ENCODE measurements at regions not wholly inside any gene's neighbourhood (a gene's known extent, or its start where the extent isn't known, plus 50 kb on each side); places are given as distances from the start of the nearest gene placed in this dataset.
"Not testable (repeated sequence)": the region's sequence is repeated elsewhere in the genome, so short reads cannot be mapped to it uniquely, and the experiment has no call there.

GRCh38 chr14:105678996-105679958 is 152.9 kb downstream of the TMEM121 start:
- DNase-seq (ENCODE audit: low read depth in 2 of 2), result not testable (repeated sequence)

DNA sequence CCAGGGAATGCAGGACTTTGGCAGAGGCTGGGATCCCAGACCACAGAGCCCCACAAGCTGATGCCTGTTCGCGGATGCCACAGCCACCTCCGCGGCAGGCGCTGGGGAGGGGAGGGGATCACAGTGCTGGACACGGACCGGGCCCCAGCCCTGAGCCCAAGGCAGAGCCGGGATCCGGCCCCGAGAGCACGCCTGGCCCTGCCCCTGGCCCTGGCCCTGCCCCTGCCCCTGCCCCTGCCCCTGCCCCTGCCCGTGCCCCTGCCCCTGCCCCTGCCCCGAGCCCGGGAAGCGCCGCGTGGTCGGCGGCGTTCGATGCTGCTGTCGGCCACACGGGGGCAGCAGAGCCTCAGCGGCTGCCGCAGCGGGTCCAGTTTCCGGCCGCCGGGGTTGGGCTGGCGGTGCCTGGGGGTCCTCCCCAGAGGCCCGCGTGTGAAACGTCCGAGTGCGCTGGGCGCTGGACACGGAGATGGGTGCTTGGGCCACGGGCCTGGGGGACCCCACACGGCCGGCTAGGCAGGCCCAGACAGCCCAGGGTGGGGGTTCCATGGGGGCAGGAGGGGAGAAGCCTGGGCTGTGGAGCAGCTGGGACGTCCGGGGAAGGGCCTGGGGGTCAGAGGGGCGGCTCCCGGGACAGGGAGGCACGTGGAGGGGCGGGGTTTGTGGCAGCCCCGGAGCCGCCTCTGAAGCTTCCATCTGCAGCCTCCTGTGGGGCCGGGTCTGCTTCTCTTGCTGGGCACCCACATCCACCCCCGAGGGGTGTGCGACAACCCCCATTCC is 153.8 kb downstream of the TMEM121 start:
- not testable (repeated sequence) for DNase-seq (ENCODE audit: low read depth in 2 of 2)

DNA sequence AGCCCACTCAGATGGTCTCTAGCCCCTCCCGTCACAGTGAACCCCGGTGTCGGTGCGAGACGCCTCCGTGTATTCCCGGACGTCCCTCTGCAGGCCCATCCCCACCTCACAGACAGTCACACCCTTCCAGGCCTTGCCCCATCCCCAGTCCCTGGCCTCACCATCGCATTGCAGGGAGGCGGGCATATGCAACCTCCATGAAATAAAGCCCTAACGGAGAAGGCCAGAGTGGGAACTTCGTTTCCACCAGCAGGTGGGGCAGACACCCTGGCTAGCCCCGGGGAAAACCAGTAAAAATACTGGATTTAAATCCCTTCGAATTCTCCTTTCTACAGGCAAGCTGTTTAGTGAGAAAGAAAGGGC is 154.3 kb downstream of the TMEM121 start:
- not testable (repeated sequence) for DNase-seq (ENCODE audit: low read depth in 2 of 2)

- not testable (repeated sequence) for DNase-seq (ENCODE audit: low read depth in 2 of 2)
Observed at GRCh38 chr14:105681606-105682185, 155.3 kb downstream of the TMEM121 start.

DNA sequence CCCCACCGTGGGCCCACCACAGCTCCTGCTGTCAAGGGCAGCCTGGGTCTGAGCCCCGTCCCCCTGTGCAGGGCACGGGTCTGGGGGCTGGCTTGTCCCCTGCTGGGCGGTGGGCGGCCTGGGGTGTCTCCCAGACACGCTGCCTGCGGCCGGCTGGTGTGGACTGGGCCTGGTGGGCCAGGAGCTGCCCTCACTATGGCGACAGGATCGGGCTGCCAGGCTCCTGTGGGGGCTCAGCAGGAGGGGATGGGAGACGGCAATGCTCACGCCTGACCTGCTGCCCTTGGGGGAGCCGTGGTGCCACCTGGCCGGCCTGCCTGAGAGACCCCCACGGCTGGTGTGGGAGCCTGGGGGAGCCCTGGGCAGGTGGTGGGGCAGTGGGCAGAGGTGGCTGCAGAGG is 156.1 kb downstream of the TMEM121 start:
- not testable (repeated sequence) for DNase-seq (ENCODE audit: low read depth in 2 of 2)

GRCh38 chr14:105682956-105683570 is 156.7 kb downstream of the TMEM121 start:
- no peak for DNase-seq (ENCODE audit: low read depth in 2 of 2)

DNA sequence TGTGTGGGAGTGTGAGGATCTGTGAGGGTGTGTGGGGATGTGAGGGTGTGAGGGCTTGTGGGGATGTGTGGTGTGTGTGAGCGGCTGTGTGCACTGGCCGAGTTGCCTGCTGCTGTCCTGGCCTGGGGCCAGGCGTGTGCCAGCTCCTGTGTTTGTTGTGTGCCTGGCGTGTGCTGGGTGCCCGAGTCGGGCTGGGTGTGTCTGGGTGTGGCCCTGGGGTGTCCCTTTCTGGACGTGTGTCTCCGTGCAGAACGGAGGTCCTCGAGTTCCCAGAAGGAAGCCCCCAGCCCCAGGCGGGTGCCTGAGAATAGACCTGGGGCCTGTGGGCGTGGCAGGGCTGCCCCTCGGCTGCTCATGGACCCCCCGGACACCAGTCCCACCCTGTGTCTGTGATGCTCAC is 157.7 kb downstream of the TMEM121 start:
- DNase-seq (ENCODE audit: low read depth in 2 of 2), result not testable (repeated sequence)

- not testable (repeated sequence) for DNase-seq (ENCODE audit: low read depth in 2 of 2)
Observed at GRCh38 chr14:105684597-105684996, 158.2 kb downstream of the TMEM121 start.

DNA sequence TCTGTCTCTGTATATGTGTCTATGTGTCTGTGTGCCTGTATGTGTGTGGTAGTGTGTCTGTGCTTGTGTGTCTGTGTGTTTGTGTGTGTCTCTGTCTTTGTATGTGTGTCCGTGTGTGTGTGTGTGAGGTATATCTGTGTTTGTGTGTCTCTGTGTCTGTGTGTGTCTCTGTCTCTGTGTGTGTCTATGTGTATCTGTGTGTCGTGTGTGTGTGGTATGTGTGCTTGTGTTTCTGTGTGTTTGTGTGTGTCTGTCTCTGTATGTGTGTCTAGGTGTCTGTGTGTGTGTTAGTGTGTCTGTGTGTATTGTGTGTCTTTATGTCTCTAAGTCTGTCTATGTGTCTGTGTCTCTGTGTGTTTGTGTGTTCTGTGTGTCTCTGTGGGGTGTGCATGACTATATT is 158.6 kb downstream of the TMEM121 start:
- DNase-seq (ENCODE audit: low read depth in 2 of 2), result no peak

DNA sequence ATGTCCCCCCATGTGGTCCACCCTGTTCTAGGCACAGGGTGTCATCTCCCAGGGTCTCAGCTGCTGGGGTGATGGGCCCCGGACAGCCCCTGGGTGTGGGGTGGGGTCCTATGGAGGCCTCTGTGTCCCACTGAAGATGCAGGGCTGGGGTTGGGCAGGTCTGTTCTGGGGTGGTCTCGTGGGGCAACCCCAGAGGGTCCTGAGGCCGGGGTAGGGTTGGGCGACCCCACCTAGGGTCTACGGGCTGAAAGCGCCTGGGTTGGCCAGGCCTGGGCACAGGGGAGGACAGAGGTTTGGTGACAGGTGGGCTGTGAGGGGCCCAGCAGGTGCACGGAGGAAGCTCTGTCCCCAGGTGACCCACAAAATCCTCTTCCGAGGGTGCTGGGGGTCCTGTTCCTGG is 159.2 kb downstream of the TMEM121 start:
- not testable (repeated sequence) for DNase-seq (ENCODE audit: low read depth in 2 of 2)

- DNase-seq (ENCODE audit: low read depth in 2 of 2), result not testable (repeated sequence)
Observed at GRCh38 chr14:105686050-105686449, 159.7 kb downstream of the TMEM121 start.

- DNase-seq (ENCODE audit: low read depth in 2 of 2), result not testable (repeated sequence)
Observed at GRCh38 chr14:105686462-105687170, 160.2 kb downstream of the TMEM121 start.

DNA sequence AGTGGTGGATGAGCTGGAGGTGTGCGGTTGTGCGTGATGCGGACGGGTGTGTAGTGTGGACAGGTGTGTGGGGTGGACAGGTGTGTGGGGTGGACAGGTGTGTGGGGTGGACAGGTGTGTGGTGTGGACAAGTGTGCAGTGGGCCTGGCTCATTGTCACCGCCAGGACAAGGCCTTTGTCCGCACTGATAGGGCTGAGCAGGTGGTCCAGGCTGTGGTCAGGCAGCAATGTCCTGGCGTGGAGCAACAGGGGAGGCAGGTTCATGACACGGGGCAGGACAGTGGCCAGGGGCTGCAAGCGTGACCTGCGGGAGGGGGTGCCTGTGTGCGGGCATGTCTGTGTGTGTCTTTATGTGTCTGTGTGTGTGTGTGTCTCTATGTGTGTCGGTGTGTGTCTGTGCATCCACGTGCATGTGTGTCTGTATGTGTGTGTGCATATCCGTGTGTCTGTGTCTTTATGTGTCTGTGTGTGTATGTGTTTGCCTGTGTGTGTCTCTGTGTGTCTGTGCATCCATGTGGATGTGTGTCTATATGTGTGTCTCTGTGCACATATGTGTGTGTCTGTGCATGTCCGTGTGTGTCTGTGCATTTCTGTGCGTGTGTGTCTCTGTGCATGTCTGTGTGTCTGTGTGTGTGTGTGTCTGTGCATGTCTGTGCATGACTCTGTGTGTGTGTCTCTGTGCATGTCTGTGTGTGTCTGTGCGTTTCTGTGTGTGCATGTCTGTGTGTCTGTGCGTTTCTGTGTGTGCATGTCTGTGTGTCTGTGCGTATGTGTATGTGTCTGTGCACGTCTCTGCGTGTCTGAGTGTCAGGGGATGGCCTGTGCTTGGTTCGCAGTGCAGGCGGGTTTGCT is 161.0 kb downstream of the TMEM121 start:
- not testable (repeated sequence) for DNase-seq (ENCODE audit: low read depth in 2 of 2)

DNA sequence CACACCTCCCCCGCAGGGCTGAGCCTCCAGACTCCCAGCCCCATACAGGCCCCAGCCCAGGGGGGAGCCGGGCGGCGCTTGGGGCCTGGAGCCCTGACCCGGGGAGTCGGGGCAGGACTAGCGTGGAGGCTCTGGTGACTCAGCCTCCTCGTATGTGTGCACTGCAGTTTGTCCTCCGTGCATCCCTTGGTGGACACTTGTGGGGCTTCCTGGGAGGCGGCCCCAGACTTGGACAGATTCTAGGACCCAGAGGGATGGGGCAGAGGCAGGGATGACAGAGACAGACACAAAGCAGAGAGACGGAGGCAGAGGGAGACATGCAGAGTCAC is 161.6 kb downstream of the TMEM121 start:
- DNase-seq (ENCODE audit: low read depth in 2 of 2), result not testable (repeated sequence)

- DNase-seq (ENCODE audit: low read depth in 2 of 2), result not testable (repeated sequence)
Observed at GRCh38 chr14:105688664-105689221, 162.4 kb downstream of the TMEM121 start.

DNA sequence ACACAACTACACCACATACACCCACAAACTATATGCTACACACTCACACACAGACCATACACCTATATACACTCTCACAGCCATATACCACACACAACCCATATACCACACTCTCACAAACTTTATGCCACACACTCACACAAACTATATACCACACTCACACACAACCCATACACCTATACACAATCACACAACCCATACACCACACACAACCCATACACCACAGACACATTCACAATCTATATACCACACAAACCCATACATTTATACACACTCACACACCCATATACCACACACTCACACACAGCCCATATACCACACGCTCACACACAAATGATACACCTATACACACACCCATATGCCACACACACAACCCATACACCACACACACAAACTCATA is 163.3 kb downstream of the TMEM121 start:
- no peak for DNase-seq (ENCODE audit: low read depth in 2 of 2)

GRCh38 chr14:105690671-105691070 is 164.3 kb downstream of the TMEM121 start:
- no peak for DNase-seq (ENCODE audit: low read depth in 2 of 2)

DNA sequence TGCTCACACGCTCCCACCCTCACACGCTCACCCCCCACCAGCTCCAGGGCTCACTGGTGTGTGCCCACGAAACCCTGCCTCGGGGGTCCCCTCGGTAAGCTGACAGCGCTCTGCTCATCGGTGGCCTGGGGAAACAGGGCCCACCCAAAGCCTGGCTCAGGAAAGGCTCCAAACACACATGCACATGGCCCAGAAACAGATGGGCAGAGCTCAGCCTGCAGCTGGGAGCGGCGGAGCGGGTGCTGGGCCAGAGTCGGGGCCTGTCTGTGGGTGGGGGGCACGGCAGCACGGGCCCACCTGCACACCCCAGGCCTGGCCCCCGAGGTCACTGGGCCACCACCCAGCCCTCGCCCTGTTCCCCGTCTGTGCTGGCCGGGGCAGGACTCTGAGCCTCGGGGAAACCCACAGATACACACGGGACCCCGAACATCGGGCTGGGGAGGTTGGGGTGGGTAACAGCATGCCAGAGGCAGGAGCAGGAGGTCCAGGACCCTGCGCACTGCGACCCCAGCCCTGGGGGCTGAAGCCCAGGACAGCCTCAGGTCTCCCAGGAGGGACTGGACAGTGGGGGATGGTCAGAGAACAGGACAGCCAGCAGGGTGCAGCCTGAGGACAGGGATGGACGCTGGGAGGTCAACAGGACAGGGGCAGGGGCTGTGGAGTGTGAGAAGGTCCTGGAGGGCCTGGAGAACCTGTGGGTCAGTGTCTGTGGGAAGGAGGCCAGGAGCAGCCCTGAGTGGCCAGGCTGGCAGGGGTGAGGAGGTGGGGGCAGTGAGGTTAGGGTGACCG is 165.1 kb downstream of the TMEM121 start:
- DNase-seq (ENCODE audit: low read depth in 2 of 2), result not testable (repeated sequence)

DNA sequence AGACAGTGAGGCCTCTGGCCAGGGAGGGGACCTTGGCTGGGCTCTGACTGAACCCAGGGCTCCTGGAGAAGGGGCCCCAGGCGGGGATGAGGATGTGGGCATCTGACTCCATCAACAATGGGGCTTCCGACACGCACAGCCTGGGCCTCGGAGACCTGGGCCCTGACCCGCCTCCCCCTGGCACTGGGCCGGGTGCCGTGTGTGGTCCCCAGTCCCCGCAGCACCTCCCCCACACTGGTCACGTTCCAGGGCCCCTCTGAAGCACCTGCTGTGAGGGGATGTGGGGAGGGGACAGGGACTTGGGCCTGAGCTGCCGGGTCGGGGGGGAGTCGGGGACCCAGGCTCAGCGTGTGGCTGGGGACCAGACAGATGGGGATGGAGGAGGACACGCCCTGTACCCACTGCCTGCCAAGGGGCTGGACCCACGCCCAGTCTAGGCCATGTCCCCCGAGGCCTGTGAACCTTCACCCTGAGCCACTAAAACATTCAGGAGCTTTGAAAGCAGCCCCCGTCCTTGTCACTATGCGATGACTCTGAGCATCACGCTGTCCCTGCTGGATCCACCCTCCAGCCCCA is 165.8 kb downstream of the TMEM121 start:
- not testable (repeated sequence) for DNase-seq (ENCODE audit: low read depth in 2 of 2)

Measured in stimulated activated CD8-positive, alpha-beta memory T cell treated with anti-CD3 and anti-CD28 coated beads, Interleukin-7, amount 100 ng/mL, for 1 hour (primary cell).